ENCODE measurements at regions not wholly inside any gene's neighbourhood (a gene's known extent, or its start where the extent isn't known, plus 50 kb on each side); places are given as distances from the start of the nearest gene placed in this dataset.

- peak; percentile 2 for DNase-seq (ENCODE audit: low read depth)
- no peak overlapping the region for H3K4me3 ChIP-seq (ENCODE audit: low read depth, low read length)
- no peak for TF ChIP-seq CTCF (IDR thresholded peaks at IDR 0.05; ENCODE audit: insufficient read depth, low read depth, low read length)
Measured at GRCh38 chr3:159726231-159726964, 262.2 kb upstream of the IL12A start.

GRCh38 chr3:159727506-159727905, 261.1 kb upstream of the IL12A start:
- DNase-seq (ENCODE audit: low read depth) = no peak
- H3K4me3 ChIP-seq (ENCODE audit: low read depth, low read length) = no peak overlapping the region
- TF ChIP-seq CTCF (IDR thresholded peaks at IDR 0.05; ENCODE audit: insufficient read depth, low read depth, low read length) = no peak

GRCh38 chr3:159731254-159731653, 257.4 kb upstream of the IL12A start:
- no peak for TF ChIP-seq CTCF (IDR thresholded peaks at IDR 0.05; ENCODE audit: insufficient read depth, low read depth, low read length)

GRCh38 chr3:159732172-159733111, 256.2 kb upstream of the IL12A start:
- no peak for TF ChIP-seq CTCF (IDR thresholded peaks at IDR 0.05; ENCODE audit: insufficient read depth, low read depth, low read length)
- DNase-seq (ENCODE audit: low read depth) = peak; percentile 65
- no peak overlapping the region for H3K4me3 ChIP-seq (ENCODE audit: low read depth, low read length)

More at GRCh38 chr3:159731254-159731653, 257.4 kb upstream of the IL12A start:
- DNase-seq (ENCODE audit: low read depth) = no peak
- no peak overlapping the region for H3K4me3 ChIP-seq (ENCODE audit: low read depth, low read length)

GRCh38 chr3:159733194-159733860, 255.3 kb upstream of the IL12A start:
- peak; percentile 54 for DNase-seq (ENCODE audit: low read depth)
- H3K4me3 ChIP-seq (ENCODE audit: low read depth, low read length) = no peak overlapping the region
- no peak for TF ChIP-seq CTCF (IDR thresholded peaks at IDR 0.05; ENCODE audit: insufficient read depth, low read depth, low read length)

- no peak overlapping the region for H3K4me3 ChIP-seq (ENCODE audit: low read depth, low read length)
- TF ChIP-seq CTCF (IDR thresholded peaks at IDR 0.05; ENCODE audit: insufficient read depth, low read depth, low read length) = no peak
- DNase-seq (ENCODE audit: low read depth) = no peak
Measured at GRCh38 chr3:159734681-159735080, 254.0 kb upstream of the IL12A start.
